ENCODE measurements at regions not wholly inside any gene's neighbourhood (a gene's known extent, or its start where the extent isn't known, plus 50 kb on each side); places are given as distances from the start of the nearest gene placed in this dataset.

GRCh38 chr2:238564286-238564920 lies 137.7 kb downstream of the ASB1 start:
- CTCF ChIA-PET: interaction anchor here (0.7 kb wide), 1 partner anchor 48 kb away, joined by 5 read pairs; no protein-coding TSS in a partner anchor
- H3K36me3 ChIP-seq (ENCODE audit: control insufficient read depth in 2 of 2, insufficient read depth in 1 of 2, low read length in 2 of 2): no peaks in the 10 kb centered on the region
- no peaks in the 10 kb centered on the region for H3K9me3 ChIP-seq (ENCODE audit: control insufficient read depth, insufficient read depth, low read depth, low read length)
- no peaks in the 10 kb centered on the region for H3K4me1 ChIP-seq (ENCODE audit: control insufficient read depth, insufficient read depth, low read length)
- TF ChIP-seq PATZ1 (tag by site-specific recombination; IDR thresholded peaks at IDR 0.05): no peak
- no peak for TF ChIP-seq ZBTB49 (tag by site-specific recombination; IDR thresholded peaks at IDR 0.05; ENCODE audit: low read depth)
- TF ChIP-seq, protein P1, sequence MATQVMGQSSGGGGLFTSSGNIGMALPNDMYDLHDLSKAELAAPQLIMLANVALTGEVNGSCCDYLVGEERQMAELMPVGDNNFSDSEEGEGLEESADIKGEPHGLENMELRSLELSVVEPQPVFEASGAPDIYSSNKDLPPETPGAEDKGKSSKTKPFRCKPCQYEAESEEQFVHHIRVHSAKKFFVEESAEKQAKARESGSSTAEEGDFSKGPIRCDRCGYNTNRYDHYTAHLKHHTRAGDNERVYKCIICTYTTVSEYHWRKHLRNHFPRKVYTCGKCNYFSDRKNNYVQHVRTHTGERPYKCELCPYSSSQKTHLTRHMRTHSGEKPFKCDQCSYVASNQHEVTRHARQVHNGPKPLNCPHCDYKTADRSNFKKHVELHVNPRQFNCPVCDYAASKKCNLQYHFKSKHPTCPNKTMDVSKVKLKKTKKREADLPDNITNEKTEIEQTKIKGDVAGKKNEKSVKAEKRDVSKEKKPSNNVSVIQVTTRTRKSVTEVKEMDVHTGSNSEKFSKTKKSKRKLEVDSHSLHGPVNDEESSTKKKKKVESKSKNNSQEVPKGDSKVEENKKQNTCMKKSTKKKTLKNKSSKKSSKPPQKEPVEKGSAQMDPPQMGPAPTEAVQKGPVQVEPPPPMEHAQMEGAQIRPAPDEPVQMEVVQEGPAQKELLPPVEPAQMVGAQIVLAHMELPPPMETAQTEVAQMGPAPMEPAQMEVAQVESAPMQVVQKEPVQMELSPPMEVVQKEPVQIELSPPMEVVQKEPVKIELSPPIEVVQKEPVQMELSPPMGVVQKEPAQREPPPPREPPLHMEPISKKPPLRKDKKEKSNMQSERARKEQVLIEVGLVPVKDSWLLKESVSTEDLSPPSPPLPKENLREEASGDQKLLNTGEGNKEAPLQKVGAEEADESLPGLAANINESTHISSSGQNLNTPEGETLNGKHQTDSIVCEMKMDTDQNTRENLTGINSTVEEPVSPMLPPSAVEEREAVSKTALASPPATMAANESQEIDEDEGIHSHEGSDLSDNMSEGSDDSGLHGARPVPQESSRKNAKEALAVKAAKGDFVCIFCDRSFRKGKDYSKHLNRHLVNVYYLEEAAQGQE (tag by site-specific recombination; IDR thresholded peaks at IDR 0.05): no peak
- TF ChIP-seq GLI4 (tag by site-specific recombination; IDR thresholded peaks at IDR 0.05): no peak
- TF ChIP-seq GLI2 (tag by site-specific recombination; IDR thresholded peaks at IDR 0.05; ENCODE audit: borderline replicate concordance, low read depth): no peak
- no peak overlapping the region for H3K4me3 ChIP-seq (ENCODE audit: low read depth, low read length)
- H3K27ac ChIP-seq (ENCODE audit: extremely low read depth, low read depth, low read length): no peak overlapping the region
- POLR2A ChIA-PET: no interaction called here

DNA sequence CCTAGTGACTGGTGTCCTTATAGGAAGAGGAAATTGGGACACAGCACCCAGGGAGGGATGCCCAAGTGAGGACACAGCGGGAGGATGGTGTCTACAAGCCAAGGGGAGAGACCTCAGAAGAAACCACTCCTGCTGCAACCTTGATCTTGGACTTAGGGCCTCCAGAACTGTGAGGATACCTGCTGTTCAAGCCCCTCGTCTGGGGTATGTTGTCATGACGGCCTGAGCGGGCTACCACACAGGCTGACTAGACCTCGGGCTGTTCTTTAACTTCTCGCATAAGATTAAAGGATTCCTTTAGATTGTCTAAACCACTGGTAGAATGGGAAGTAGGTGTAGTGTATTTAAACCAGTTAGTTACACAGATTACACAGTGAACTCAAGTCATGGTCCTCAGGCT lies 138.3 kb downstream of the ASB1 start:
- TF ChIP-seq ZNF785 (tag by site-specific recombination; IDR thresholded peaks at IDR 0.05): no peak
- H3K4me1 ChIP-seq (ENCODE audit: control insufficient read depth, insufficient read depth, low read length): no peaks in the 10 kb centered on the region
- no peak overlapping the region for H3K27ac ChIP-seq (ENCODE audit: extremely low read depth, low read depth, low read length)
- POLR2A ChIA-PET: no interaction called here
- H3K9me3 ChIP-seq (ENCODE audit: control insufficient read depth, insufficient read depth, low read depth, low read length): no peaks in the 10 kb centered on the region
- H3K36me3 ChIP-seq (ENCODE audit: control insufficient read depth in 2 of 2, insufficient read depth in 1 of 2, low read length in 2 of 2): no peaks in the 10 kb centered on the region
- no peak overlapping the region for H3K4me3 ChIP-seq (ENCODE audit: low read depth, low read length)
- CTCF ChIA-PET: no interaction called here

DNA sequence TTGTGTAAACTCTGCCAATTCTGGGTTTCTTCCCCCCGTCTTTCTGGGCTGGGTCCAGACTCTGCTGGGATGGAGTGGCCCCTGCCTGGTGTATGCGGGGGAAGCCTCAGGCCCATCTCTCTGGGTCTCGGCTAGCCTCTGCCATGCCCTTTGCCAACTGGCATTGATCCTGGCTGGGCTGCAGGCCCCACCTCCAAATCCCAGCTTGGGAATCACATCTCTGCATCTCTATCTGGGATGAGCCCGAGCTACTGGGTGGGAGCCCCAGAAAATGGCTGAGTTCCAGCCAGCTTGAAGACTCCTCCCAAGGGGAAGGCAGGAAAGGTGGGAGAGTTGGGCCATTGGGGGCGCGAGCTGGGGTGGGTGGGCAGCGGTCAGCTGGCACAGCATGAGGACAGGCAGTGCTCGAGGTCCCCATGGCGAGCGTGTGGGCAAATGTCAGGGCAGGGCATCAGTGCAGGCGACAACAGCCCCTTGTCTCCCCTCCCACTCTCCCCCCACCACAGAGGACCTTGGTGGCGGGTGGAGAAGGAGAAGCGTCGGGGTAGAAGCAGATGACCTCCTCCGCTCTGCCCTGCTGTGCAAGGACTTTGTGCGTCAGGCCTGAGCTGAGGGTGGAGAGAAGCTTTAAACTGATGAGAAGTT lies 139.4 kb downstream of the ASB1 start:
- Histone ChIP-seq H3K27ac (ENCODE audit: extremely low read depth, low read depth, low read length) (no peak overlapping the region), H3K4me1 (ENCODE audit: control insufficient read depth, insufficient read depth, low read length) (no peaks in the 10 kb centered on the region), H3K4me3 (ENCODE audit: low read depth, low read length) (no peak overlapping the region), H3K36me3 (ENCODE audit: control insufficient read depth in 2 of 2, insufficient read depth in 1 of 2, low read length in 2 of 2) (no peaks in the 10 kb centered on the region), H3K9me3 (ENCODE audit: control insufficient read depth, insufficient read depth, low read depth, low read length) (no peaks in the 10 kb centered on the region)
- ChIA-PET CTCF (no interaction called here), POLR2A (interaction anchor here (0.9 kb wide), 1 partner anchor 1231 kb away, joined by 3 read pairs; no protein-coding TSS in a partner anchor)
- TF ChIP-seq ZNF677 (tag by site-specific recombination; IDR thresholded peaks at IDR 0.05) (no peak), KLF10 (tag by site-specific recombination; IDR thresholded peaks at IDR 0.05) (no peak), ZFP69B (tag by site-specific recombination; IDR thresholded peaks at IDR 0.05) (no peak), ZNF660 (tag by site-specific recombination; IDR thresholded peaks at IDR 0.05) (no peak)
- TF ChIP-seq, protein P2, sequence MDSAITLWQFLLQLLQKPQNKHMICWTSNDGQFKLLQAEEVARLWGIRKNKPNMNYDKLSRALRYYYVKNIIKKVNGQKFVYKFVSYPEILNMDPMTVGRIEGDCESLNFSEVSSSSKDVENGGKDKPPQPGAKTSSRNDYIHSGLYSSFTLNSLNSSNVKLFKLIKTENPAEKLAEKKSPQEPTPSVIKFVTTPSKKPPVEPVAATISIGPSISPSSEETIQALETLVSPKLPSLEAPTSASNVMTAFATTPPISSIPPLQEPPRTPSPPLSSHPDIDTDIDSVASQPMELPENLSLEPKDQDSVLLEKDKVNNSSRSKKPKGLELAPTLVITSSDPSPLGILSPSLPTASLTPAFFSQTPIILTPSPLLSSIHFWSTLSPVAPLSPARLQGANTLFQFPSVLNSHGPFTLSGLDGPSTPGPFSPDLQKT (IDR thresholded peaks at IDR 0.05; ENCODE audit: borderline replicate concordance, low read depth, low read length): no peak
- TF ChIP-seq, protein P3, sequence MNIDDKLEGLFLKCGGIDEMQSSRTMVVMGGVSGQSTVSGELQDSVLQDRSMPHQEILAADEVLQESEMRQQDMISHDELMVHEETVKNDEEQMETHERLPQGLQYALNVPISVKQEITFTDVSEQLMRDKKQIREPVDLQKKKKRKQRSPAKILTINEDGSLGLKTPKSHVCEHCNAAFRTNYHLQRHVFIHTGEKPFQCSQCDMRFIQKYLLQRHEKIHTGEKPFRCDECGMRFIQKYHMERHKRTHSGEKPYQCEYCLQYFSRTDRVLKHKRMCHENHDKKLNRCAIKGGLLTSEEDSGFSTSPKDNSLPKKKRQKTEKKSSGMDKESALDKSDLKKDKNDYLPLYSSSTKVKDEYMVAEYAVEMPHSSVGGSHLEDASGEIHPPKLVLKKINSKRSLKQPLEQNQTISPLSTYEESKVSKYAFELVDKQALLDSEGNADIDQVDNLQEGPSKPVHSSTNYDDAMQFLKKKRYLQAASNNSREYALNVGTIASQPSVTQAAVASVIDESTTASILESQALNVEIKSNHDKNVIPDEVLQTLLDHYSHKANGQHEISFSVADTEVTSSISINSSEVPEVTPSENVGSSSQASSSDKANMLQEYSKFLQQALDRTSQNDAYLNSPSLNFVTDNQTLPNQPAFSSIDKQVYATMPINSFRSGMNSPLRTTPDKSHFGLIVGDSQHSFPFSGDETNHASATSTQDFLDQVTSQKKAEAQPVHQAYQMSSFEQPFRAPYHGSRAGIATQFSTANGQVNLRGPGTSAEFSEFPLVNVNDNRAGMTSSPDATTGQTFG (tag by site-specific recombination; IDR thresholded peaks at IDR 0.05; ENCODE audit: borderline replicate concordance): no peak
- TF ChIP-seq, protein P4, sequence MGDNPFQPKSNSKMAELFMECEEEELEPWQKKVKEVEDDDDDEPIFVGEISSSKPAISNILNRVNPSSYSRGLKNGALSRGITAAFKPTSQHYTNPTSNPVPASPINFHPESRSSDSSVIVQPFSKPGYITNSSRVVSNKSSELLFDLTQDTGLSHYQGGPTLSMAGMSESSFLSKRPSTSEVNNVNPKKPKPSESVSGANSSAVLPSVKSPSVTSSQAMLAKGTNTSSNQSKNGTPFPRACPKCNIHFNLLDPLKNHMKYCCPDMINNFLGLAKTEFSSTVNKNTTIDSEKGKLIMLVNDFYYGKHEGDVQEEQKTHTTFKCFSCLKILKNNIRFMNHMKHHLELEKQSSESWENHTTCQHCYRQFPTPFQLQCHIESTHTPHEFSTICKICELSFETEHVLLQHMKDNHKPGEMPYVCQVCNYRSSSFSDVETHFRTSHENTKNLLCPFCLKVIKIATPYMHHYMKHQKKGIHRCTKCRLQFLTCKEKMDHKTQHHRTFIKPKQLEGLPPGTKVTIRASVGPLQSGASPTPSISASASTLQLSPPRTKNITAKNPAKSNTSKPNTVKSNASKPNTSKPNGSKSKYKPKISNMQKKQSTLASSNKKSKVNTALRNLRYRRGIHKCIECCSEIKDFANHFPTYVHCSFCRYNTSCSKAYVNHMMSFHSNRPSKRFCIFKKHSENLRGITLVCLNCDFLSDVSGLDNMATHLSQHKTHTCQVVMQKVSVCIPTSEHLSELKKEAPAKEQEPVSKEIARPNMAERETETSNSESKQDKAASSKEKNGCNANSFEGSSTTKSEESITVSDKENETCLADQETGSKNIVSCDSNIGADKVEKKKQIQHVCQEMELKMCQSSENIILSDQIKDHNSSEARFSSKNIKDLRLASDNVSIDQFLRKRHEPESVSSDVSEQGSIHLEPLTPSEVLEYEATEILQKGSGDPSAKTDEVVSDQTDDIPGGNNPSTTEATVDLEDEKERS (tag by site-specific recombination; IDR thresholded peaks at IDR 0.05): no peak
